ENCODE measurements at regions not wholly inside any gene's neighbourhood (a gene's known extent, or its start where the extent isn't known, plus 50 kb on each side); places are given as distances from the start of the nearest gene placed in this dataset.

DNA sequence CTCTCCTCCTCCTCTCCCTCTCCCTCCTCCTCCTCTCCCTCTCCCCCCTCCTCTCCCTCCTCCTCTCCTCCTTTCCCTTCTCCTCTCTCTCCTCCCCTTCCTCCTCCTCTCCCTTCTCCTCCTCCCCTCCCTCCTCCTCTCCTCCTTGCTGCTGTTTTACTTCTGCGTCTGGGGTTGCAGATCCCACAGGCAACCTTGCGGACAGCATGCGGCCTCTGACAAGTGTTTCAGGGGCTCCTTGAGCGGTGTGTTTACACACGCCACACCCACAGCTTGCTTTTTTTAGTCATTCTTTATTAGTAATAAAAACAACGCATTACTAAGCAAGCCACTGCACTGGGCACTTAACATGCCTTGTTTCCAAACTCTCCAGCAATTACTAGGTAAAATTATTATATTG is 81.9 kb downstream of the TFAP2C start:
- Histone ChIP-seq H3K79me2 (ENCODE audit: control insufficient read depth, low read length) (no peaks in the 10 kb centered on the region), H3K27ac (ENCODE audit: low read depth, low read length) (no peak overlapping the region), H3K36me3 (ENCODE audit: control insufficient read depth, low read length) (no peaks in the 10 kb centered on the region), H3K4me3 (ENCODE audit: low read length) (no peak overlapping the region), H3F3A (ENCODE audit: control insufficient read depth, insufficient read depth) (no peaks in the 10 kb centered on the region), H3K9me2 (replicated peaks; ENCODE audit: control insufficient read depth, low read length) (no peaks in the 10 kb centered on the region), H4K20me1 (ENCODE audit: control insufficient read depth, insufficient read depth, low read depth, low read length) (no peaks in the 10 kb centered on the region), H3K27me3 (ENCODE audit: control insufficient read depth, low read length) (no peaks in the 10 kb centered on the region), H3K4me2 (ENCODE audit: low read length) (no peak overlapping the region), H3K4me1 (ENCODE audit: control insufficient read depth, low read length) (no peaks in the 10 kb centered on the region), H3K9me3 (ENCODE audit: control insufficient read depth, insufficient read depth, low read length) (no peaks in the 10 kb centered on the region)
- TF ChIP-seq, protein P1, sequence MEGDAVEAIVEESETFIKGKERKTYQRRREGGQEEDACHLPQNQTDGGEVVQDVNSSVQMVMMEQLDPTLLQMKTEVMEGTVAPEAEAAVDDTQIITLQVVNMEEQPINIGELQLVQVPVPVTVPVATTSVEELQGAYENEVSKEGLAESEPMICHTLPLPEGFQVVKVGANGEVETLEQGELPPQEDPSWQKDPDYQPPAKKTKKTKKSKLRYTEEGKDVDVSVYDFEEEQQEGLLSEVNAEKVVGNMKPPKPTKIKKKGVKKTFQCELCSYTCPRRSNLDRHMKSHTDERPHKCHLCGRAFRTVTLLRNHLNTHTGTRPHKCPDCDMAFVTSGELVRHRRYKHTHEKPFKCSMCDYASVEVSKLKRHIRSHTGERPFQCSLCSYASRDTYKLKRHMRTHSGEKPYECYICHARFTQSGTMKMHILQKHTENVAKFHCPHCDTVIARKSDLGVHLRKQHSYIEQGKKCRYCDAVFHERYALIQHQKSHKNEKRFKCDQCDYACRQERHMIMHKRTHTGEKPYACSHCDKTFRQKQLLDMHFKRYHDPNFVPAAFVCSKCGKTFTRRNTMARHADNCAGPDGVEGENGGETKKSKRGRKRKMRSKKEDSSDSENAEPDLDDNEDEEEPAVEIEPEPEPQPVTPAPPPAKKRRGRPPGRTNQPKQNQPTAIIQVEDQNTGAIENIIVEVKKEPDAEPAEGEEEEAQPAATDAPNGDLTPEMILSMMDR (IDR thresholded peaks at IDR 0.05; ENCODE audit: low read depth, low read length, poor library complexity, severe bottlenecking), result no peak
- no peak for TF ChIP-seq EZH2phosphoT487 (IDR thresholded peaks at IDR 0.05; ENCODE audit: borderline replicate concordance, low read length)

DNA sequence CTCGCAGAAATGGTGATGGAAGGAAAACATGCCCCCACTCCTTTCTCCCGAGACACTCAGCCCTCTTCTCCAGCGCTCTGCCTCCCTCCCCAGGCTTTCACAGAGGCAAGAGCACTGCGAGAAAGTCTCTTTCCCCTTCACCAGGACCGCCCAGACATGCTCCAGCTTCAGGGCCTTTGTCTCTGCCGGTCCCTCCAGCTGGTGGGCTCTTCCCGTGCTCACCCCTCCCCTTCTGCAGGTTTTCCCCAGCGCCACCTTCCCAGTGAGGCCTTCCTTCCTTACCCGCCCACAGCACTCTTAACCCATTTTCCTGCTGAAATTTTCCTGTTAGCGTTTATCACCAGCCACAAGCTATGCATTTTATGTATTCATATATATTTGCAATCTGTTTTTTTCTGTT is 86.2 kb downstream of the TFAP2C start:
- TF ChIP-seq, protein P1 (IDR thresholded peaks at IDR 0.05; ENCODE audit: low read depth, low read length, poor library complexity, severe bottlenecking), result no peak
- no peak for TF ChIP-seq EZH2phosphoT487 (IDR thresholded peaks at IDR 0.05; ENCODE audit: borderline replicate concordance, low read length)
- Histone ChIP-seq H3K4me1 (ENCODE audit: control insufficient read depth, low read length) (no peaks in the 10 kb centered on the region), H3K27ac (ENCODE audit: low read depth, low read length) (no peak overlapping the region), H3F3A (ENCODE audit: control insufficient read depth, insufficient read depth) (no peaks in the 10 kb centered on the region), H3K9me3 (ENCODE audit: control insufficient read depth, insufficient read depth, low read length) (no peaks in the 10 kb centered on the region), H4K20me1 (ENCODE audit: control insufficient read depth, insufficient read depth, low read depth, low read length) (no peaks in the 10 kb centered on the region), H3K9me2 (replicated peaks; ENCODE audit: control insufficient read depth, low read length) (no peaks in the 10 kb centered on the region), H3K27me3 (ENCODE audit: control insufficient read depth, low read length) (no peaks in the 10 kb centered on the region), H3K79me2 (ENCODE audit: control insufficient read depth, low read length) (no peaks in the 10 kb centered on the region), H3K4me3 (ENCODE audit: low read length) (no peak overlapping the region), H3K4me2 (ENCODE audit: low read length) (no peak overlapping the region), H3K36me3 (ENCODE audit: control insufficient read depth, low read length) (no peaks in the 10 kb centered on the region)

DNA sequence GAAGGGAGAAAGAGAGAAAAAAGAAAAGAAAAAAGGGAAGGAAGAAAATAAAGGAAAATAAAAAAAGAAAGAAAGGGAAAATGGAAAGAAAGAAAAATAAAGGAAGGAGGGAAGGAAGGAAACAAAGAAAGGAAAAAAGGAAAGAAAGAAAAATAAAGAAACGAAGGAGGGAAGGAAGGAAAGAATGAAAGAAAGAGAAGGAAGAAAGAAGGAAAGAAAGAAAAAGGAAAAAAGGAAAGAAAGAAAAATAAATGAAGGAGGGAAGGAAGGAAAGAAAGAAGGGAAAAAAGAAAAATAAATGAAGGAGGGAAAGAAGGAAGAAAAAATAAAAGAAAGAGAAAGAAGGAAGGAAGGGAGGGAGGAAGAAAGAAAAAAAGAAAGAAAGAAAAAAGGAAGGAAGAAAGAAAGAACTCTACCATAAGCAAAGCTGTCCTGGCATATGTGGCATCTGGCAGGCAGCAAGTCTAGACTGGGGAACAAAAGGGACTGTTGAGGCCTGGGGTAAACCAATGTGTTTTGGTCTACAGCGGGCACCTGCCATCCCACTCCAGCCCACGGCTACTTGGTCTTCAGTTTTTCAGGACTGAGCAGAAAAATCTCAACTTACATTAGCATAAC is 86.9 kb downstream of the TFAP2C start:
- no peak overlapping the region for H3K27ac ChIP-seq (ENCODE audit: low read depth, low read length)
- no peak overlapping the region for H3K4me2 ChIP-seq (ENCODE audit: low read length)
- TF ChIP-seq EZH2phosphoT487 (IDR thresholded peaks at IDR 0.05; ENCODE audit: borderline replicate concordance, low read length), result no peak
- TF ChIP-seq, protein P1 (IDR thresholded peaks at IDR 0.05; ENCODE audit: low read depth, low read length, poor library complexity, severe bottlenecking), result no peak
- H3K4me3 ChIP-seq (ENCODE audit: low read length), result no peak overlapping the region
- H4K20me1 ChIP-seq (ENCODE audit: control insufficient read depth, insufficient read depth, low read depth, low read length), result no peaks in the 10 kb centered on the region
- no peaks in the 10 kb centered on the region for H3F3A ChIP-seq (ENCODE audit: control insufficient read depth, insufficient read depth)
- no peaks in the 10 kb centered on the region for H3K79me2 ChIP-seq (ENCODE audit: control insufficient read depth, low read length)
- no peaks in the 10 kb centered on the region for H3K27me3 ChIP-seq (ENCODE audit: control insufficient read depth, low read length)
- no peaks in the 10 kb centered on the region for H3K9me2 ChIP-seq (replicated peaks; ENCODE audit: control insufficient read depth, low read length)
- no peaks in the 10 kb centered on the region for H3K9me3 ChIP-seq (ENCODE audit: control insufficient read depth, insufficient read depth, low read length)
- H3K4me1 ChIP-seq (ENCODE audit: control insufficient read depth, low read length), result no peaks in the 10 kb centered on the region
- no peaks in the 10 kb centered on the region for H3K36me3 ChIP-seq (ENCODE audit: control insufficient read depth, low read length)
